ENCODE measurements at regions not wholly inside any gene's neighbourhood (a gene's known extent, or its start where the extent isn't known, plus 50 kb on each side); places are given as distances from the start of the nearest gene placed in this dataset.

DNA sequence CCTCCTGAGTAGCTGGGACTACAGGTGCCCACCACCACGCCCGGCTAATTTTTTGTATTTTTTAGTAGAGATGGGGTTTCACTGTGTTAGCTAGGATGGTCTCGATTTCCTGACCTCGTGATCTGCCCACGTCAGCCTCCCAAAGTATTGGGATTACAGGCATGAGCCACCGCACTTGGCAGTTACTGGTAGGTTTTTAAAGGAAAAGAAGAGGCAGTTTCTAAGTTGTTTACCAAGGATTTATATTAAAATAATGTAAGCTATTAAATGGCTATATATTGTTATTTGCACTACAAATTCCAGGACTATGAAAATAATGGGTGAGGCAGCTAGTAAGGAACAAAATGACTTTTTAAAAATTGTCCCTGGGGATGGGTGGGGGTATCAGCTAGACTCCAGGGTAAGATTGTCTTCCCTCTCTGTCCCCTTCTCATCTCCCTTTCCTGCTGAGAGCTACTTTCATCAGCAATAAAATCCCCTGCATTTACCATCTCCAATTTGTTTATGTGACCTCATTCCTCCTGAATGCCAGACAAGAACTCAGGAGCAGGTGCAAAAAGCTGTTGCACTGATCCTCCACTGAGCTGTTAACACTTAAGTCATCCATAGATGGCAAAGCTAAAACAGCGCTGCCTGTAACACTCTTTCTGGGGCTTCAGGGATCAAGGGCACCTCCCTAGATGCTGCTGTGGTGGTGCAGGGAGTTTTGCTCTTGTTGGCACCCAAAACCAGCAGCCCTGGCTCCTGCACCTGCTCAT lies 165.2 kb downstream of the ZPLD1 start:
- H3K4me3 ChIP-seq (ENCODE audit: low read length): no peak overlapping the region
- TF ChIP-seq, protein P1, sequence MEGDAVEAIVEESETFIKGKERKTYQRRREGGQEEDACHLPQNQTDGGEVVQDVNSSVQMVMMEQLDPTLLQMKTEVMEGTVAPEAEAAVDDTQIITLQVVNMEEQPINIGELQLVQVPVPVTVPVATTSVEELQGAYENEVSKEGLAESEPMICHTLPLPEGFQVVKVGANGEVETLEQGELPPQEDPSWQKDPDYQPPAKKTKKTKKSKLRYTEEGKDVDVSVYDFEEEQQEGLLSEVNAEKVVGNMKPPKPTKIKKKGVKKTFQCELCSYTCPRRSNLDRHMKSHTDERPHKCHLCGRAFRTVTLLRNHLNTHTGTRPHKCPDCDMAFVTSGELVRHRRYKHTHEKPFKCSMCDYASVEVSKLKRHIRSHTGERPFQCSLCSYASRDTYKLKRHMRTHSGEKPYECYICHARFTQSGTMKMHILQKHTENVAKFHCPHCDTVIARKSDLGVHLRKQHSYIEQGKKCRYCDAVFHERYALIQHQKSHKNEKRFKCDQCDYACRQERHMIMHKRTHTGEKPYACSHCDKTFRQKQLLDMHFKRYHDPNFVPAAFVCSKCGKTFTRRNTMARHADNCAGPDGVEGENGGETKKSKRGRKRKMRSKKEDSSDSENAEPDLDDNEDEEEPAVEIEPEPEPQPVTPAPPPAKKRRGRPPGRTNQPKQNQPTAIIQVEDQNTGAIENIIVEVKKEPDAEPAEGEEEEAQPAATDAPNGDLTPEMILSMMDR (conservative IDR thresholded peaks at IDR 0.05; ENCODE audit: low read length): no peak

DNA sequence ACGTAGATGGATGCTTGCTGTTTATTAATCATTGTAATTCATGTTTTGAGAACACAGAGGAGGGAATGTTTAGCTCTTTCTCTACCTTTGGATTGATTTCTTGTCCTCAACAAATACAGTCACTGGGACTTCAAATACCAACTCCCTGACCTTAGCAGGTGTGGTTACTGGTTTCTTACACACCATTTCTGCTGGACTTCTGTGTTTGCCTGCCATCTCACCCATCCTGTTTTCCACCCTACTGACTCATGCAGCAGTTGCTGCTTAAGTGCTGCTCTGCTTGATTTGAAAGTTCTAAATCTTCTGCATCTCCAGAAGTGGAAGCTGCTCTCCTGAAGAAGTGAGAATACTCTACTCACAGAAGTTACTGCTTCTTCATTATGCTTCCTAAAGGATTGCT lies 170.3 kb downstream of the ZPLD1 start:
- TF ChIP-seq, protein P1 (conservative IDR thresholded peaks at IDR 0.05; ENCODE audit: low read length): no peak
- H3K4me3 ChIP-seq (ENCODE audit: low read length): no peak overlapping the region
- DNase-seq (ENCODE audit: low read depth): no peak

More for the DNA sequence above, 165.2 kb downstream of the ZPLD1 start:
- no peak for DNase-seq (ENCODE audit: low read depth)

DNA sequence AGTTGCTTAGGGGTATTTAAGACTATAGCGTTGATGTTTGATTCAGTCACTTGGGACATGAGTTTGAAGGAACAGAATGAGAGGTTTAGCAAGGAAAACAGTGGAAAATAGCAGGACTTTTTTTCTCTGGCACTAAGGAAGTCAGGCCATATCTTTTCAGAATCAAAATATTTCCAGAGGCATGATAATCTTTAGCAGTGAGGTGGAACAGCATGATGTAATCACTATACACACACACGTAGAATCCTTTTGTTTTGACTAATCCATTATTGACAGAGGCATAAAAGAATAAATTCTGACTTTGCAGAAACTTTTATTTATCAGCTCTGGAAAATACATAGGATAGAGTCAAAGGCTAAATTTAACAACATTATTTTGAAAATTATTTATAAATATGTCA lies 174.1 kb downstream of the ZPLD1 start:
- no peak overlapping the region for H3K4me3 ChIP-seq (ENCODE audit: low read length)
- DNase-seq (ENCODE audit: low read depth): no peak
- TF ChIP-seq, protein P1 (conservative IDR thresholded peaks at IDR 0.05; ENCODE audit: low read length): no peak

DNA sequence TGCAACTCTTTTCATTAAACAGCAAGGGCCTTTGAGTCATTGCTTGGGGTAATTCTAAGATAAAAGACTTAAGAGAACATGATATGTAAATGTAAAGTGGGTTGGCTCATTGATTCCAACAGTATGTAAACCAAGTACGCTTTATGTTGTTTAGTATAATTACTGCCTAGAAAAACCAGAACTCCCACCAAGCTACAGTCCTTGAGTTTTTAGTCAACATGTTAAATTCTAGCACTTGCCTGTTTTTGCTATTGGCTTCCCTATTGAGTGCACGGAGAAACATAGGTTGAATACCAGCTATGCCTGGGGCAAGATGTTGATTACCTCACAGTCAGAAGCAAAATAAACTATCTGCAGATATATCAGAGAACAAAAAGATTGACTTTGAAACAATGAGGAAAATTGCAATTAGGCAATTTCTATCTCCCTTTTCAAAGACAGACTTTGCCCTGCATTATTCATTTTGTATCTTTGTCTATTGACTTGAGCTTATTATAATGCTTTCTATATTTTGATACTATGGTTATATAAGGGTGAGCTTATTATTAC lies 179.3 kb downstream of the ZPLD1 start:
- TF ChIP-seq, protein P1 (conservative IDR thresholded peaks at IDR 0.05; ENCODE audit: low read length): no peak

DNA sequence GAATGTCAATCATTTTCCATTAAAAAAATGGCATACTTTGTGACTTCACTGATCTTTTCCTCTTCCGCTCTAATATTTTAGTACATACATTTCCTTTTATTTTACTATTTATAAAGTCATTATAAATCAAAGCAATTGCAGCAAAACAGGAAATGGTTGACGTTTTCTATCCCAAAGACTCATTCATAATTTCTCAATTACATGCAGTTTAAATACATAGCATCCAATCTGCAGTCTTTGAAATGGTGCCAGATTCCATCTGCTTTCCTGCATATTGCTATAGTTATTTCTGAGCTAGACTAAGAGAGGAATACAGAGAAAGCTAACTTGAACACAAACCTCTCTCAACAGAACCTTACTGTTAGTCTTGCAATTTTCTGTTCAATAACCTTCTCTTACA lies 179.8 kb downstream of the ZPLD1 start:
- no peak for DNase-seq (ENCODE audit: low read depth)
- H3K4me3 ChIP-seq (ENCODE audit: low read length): no peak overlapping the region
- TF ChIP-seq, protein P1 (conservative IDR thresholded peaks at IDR 0.05; ENCODE audit: low read length): no peak

More for the DNA sequence above, 179.3 kb downstream of the ZPLD1 start:
- no peak for DNase-seq (ENCODE audit: low read depth)
- no peak overlapping the region for H3K4me3 ChIP-seq (ENCODE audit: low read length)

DNA sequence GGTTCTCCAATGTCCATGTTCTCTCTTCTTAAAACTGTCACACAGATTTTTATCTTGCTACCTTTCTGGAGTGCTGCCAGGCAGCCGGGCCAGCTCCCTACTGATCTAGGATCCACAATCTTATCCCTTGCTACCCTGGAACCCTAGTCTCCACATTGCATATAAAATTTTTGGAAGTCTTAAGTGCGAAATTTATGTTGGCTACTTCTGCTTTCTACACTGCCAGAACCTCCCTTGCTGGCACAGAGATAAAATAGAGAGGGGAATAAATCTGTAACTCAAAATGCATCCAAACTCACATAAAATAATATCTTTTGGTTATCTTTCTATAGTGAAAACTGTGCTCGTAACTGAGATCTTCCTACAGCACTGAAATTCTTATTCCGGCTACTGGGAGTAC lies 182.6 kb downstream of the ZPLD1 start:
- no peak overlapping the region for H3K4me3 ChIP-seq (ENCODE audit: low read length)
- TF ChIP-seq, protein P1 (conservative IDR thresholded peaks at IDR 0.05; ENCODE audit: low read length): no peak
- DNase-seq (ENCODE audit: low read depth): no peak

DNA sequence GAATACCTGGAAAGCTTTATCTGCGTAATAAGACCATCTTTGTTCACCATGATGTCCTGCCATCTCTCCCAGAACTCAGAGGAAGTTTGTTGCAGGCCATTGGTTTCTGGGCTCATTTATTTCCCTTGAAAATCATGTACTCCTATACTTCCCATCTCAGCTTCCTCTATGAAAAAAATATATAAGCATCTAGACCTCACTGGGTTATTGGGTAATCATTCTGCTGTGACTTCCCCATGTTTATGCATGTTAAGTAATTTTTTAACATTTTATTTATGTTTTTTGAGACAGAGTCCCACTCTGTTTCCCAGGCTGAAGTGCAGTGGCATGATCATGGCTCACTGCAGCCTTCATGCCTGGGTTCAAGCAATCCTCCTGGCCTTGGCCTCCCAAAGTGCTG lies 184.5 kb downstream of the ZPLD1 start:
- DNase-seq (ENCODE audit: low read depth): no peak
- no peak overlapping the region for H3K4me3 ChIP-seq (ENCODE audit: low read length)
- TF ChIP-seq, protein P1 (conservative IDR thresholded peaks at IDR 0.05; ENCODE audit: low read length): no peak
